ENCODE measurements at regions not wholly inside any gene's neighbourhood (a gene's known extent, or its start where the extent isn't known, plus 50 kb on each side); places are given as distances from the start of the nearest gene placed in this dataset.

DNA sequence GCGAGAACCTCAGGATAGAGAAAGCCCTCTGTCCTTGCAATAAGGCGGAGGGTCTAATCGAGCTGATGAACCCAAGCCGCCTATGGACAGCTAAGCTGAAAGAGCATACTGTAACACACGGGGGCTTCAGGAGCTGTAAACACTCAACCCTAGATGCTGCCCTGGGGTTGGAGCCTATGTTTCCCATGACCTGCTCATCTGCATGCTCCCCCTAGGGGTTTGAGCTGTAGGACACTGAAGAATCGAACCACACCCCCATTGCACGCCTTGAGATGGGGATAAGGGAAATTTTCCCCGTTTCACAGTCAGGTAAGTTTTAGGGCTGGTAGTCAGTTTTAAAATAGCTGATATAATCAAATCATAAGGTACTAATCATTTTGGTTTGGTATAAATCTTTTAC is 675.6 kb upstream of the CDH8 start:
- Histone ChIP-seq H2AFZ (ENCODE audit: low read depth, low read length) (no peak overlapping the region), H3K27ac (ENCODE audit: low read length) (no peak overlapping the region), H3K4me3 (ENCODE audit: low read length) (no peak overlapping the region), H3K79me2 (replicated peaks; ENCODE audit: insufficient read depth, low read length) (no peaks in the 10 kb centered on the region), H3K9me3 (ENCODE audit: low read length) (no peaks in the 10 kb centered on the region), H3K9ac (ENCODE audit: low read length) (no peak overlapping the region), H3K36me3 (ENCODE audit: insufficient read depth, low read length) (no peaks in the 10 kb centered on the region), H3K4me2 (ENCODE audit: low read length) (no peak overlapping the region), H3K27me3 (ENCODE audit: insufficient read depth, low read depth, low read length) (no peaks in the 10 kb centered on the region), H3K9me2 (ENCODE audit: insufficient read depth, low read length) (no peaks in the 10 kb centered on the region), H4K20me1 (ENCODE audit: insufficient read depth) (no peaks in the 10 kb centered on the region), H3F3A (ENCODE audit: insufficient read depth, low read length, poor library complexity, severe bottlenecking) (no peaks in the 10 kb centered on the region)
- TF ChIP-seq, protein P1, sequence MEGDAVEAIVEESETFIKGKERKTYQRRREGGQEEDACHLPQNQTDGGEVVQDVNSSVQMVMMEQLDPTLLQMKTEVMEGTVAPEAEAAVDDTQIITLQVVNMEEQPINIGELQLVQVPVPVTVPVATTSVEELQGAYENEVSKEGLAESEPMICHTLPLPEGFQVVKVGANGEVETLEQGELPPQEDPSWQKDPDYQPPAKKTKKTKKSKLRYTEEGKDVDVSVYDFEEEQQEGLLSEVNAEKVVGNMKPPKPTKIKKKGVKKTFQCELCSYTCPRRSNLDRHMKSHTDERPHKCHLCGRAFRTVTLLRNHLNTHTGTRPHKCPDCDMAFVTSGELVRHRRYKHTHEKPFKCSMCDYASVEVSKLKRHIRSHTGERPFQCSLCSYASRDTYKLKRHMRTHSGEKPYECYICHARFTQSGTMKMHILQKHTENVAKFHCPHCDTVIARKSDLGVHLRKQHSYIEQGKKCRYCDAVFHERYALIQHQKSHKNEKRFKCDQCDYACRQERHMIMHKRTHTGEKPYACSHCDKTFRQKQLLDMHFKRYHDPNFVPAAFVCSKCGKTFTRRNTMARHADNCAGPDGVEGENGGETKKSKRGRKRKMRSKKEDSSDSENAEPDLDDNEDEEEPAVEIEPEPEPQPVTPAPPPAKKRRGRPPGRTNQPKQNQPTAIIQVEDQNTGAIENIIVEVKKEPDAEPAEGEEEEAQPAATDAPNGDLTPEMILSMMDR (IDR thresholded peaks at IDR 0.05; ENCODE audit: poor library complexity, severe bottlenecking), result no peak
- TF ChIP-seq POLR2AphosphoS5 (IDR thresholded peaks at IDR 0.05) (no peak), REST (IDR thresholded peaks at IDR 0.05; ENCODE audit: borderline replicate concordance) (no peak), RAD21 (conservative IDR thresholded peaks at IDR 0.05) (no peak), SMC3 (conservative IDR thresholded peaks at IDR 0.05; ENCODE audit: poor library complexity) (no peak), MXI1 (conservative IDR thresholded peaks at IDR 0.05; ENCODE audit: poor library complexity, severe bottlenecking) (no peak), TAF1 (IDR thresholded peaks at IDR 0.05; ENCODE audit: low read depth) (no peak), EP300 (conservative IDR thresholded peaks at IDR 0.05; ENCODE audit: poor library complexity, severe bottlenecking) (no peak), EZH2 (IDR thresholded peaks at IDR 0.05; ENCODE audit: borderline replicate concordance, insufficient read depth, low read length, poor library complexity, severe bottlenecking) (no peak)

DNA sequence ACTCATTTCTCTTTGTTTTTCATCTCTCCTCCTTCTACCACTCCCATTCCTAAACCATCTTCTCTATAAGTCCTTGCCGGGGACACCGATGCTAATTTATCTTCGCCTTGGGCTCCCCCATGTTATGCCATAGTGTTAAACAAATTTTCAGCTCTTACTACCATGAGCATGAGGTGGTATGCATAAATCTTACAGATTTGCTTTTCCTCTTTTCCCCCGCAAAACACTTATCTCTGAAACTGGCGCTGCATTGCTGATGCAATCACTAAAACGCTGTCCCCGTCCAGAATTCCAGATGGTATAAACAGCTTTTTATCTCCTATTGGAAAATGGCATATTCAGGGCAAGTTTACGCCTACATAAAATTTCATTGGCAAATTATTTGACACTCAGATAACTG is 673.6 kb upstream of the CDH8 start:
- TF ChIP-seq TAF1 (IDR thresholded peaks at IDR 0.05; ENCODE audit: low read depth) (no peak), REST (IDR thresholded peaks at IDR 0.05; ENCODE audit: borderline replicate concordance) (no peak), EP300 (conservative IDR thresholded peaks at IDR 0.05; ENCODE audit: poor library complexity, severe bottlenecking) (no peak), EZH2 (IDR thresholded peaks at IDR 0.05; ENCODE audit: borderline replicate concordance, insufficient read depth, low read length, poor library complexity, severe bottlenecking) (no peak), RAD21 (conservative IDR thresholded peaks at IDR 0.05) (no peak), MXI1 (conservative IDR thresholded peaks at IDR 0.05; ENCODE audit: poor library complexity, severe bottlenecking) (no peak), SMC3 (conservative IDR thresholded peaks at IDR 0.05; ENCODE audit: poor library complexity) (no peak), POLR2AphosphoS5 (IDR thresholded peaks at IDR 0.05) (no peak)
- TF ChIP-seq, protein P1 (IDR thresholded peaks at IDR 0.05; ENCODE audit: poor library complexity, severe bottlenecking), result no peak
- Histone ChIP-seq H3K4me2 (ENCODE audit: low read length) (no peak overlapping the region), H3K9ac (ENCODE audit: low read length) (no peak overlapping the region), H3K4me3 (ENCODE audit: low read length) (no peak overlapping the region), H3K27me3 (ENCODE audit: insufficient read depth, low read depth, low read length) (no peaks in the 10 kb centered on the region), H3K9me3 (ENCODE audit: low read length) (no peaks in the 10 kb centered on the region), H4K20me1 (ENCODE audit: insufficient read depth) (no peaks in the 10 kb centered on the region), H3K9me2 (ENCODE audit: insufficient read depth, low read length) (no peaks in the 10 kb centered on the region), H3K27ac (ENCODE audit: low read length) (no peak overlapping the region), H2AFZ (ENCODE audit: low read depth, low read length) (no peak overlapping the region), H3K79me2 (replicated peaks; ENCODE audit: insufficient read depth, low read length) (no peaks in the 10 kb centered on the region), H3K36me3 (ENCODE audit: insufficient read depth, low read length) (no peaks in the 10 kb centered on the region), H3F3A (ENCODE audit: insufficient read depth, low read length, poor library complexity, severe bottlenecking) (no peaks in the 10 kb centered on the region)
